ENCODE measurements at regions not wholly inside any gene's neighbourhood (a gene's known extent, or its start where the extent isn't known, plus 50 kb on each side); places are given as distances from the start of the nearest gene placed in this dataset.
"Not testable (repeated sequence)": the region's sequence is repeated elsewhere in the genome, so short reads cannot be mapped to it uniquely, and the experiment has no call there.

DNA sequence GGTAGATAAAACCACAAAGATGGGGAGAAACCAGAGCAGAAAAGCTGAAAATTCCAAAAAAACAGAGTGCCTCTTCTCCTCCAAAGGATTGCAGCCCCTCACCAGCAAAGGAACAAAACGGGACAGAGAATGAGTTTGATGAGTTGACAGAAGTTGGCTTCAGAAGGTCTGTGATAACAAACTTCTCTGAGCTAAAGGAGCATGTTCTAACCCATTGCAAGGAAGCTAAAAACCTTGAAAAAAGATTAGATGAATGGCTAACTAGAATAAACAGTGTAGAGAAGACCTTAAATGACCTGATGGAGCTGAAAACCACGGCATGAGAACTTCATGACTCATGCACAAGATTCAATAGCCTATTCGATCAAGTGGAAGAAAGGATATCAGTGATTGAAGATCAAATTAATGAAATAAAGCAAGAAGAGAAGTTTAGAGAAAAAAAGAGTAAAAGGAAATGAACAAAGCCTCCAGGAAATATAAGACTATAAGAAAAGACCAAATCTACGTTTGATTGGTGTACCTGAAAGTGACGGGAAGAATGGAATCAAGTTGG, 67.5 kb upstream of the NEDD9 start:
- TF ChIP-seq TAF1 (IDR thresholded peaks at IDR 0.05; ENCODE audit: borderline replicate concordance, low read depth, low read length); POLR2A (IDR thresholded peaks at IDR 0.05; ENCODE audit: low read depth, low read length); POLR2AphosphoS5 (IDR thresholded peaks at IDR 0.05; ENCODE audit: low read depth, low read length): not testable (repeated sequence)
